Small intestine (tissue), 7 donors: ENCODE measurements at regions not wholly inside any gene's neighbourhood (a gene's known extent, or its start where the extent isn't known, plus 50 kb on each side); places are given as distances from the start of the nearest gene placed in this dataset.
A peak's percentile ranks its signal among the peaks of the same experiment; 100 is the strongest.

Experiments
- DNase-seq, 2 donors: peaks; one replicate each; pipeline versions ENCODE4 v3.0.0 to v3.0.0-alpha.2; 2013
- FAIRE-seq: peaks from 2 replicates; lab custom pipeline; 2012; peaks lifted over from hg19 to GRCh38; lab: Jason Lieb, UNC
- H3K27ac ChIP-seq, 3 donors: one replicate each; pipeline ENCODE4 v1.5.1; 2013; ENCODE audit warnings: low read length in 2 of 3, mild to moderate bottlenecking in 2 of 3, control low read depth in 1 of 3, inconsistent platforms in 1 of 3, low read depth in 1 of 3, moderate library complexity in 1 of 3
- H3K27me3 ChIP-seq, 3 donors: one replicate each; pipeline ENCODE4 v1.6.1; 2013; ENCODE audit warnings: low read length in 3 of 3, inconsistent platforms in 1 of 3; ENCODE audit not compliant: control insufficient read depth in 3 of 3, insufficient read depth in 3 of 3
- H3K36me3 ChIP-seq, 3 donors: one replicate each; pipeline ENCODE4 v1.6.1; 2013; ENCODE audit warnings: low read length in 3 of 3, inconsistent platforms in 1 of 3, low read depth in 1 of 3, mild to moderate bottlenecking in 1 of 3, moderate library complexity in 1 of 3; ENCODE audit not compliant: control insufficient read depth in 3 of 3, insufficient read depth in 2 of 3
- H3K4me1 ChIP-seq, 3 donors: one replicate each; pipeline ENCODE4 v1.6.1; 2013; ENCODE audit warnings: low read length in 2 of 3, inconsistent platforms in 1 of 3, low read depth in 1 of 3, mild to moderate bottlenecking in 1 of 3, moderate library complexity in 1 of 3; ENCODE audit not compliant: control insufficient read depth in 3 of 3, insufficient read depth in 2 of 3
- H3K4me3 ChIP-seq, 3 donors: one replicate each; pipeline ENCODE4 v1.5.1; 2013; ENCODE audit warnings: low read length in 3 of 3, control low read depth in 1 of 3, inconsistent platforms in 1 of 3, low read depth in 1 of 3, mild to moderate bottlenecking in 1 of 3, moderate library complexity in 1 of 3
- H3K9me3 ChIP-seq, 2 donors: one replicate each; pipeline ENCODE4 v1.6.1; 2013; ENCODE audit warnings: low read depth in 1 of 2, low read length in 1 of 2; ENCODE audit not compliant: control insufficient read depth in 2 of 2, insufficient read depth in 1 of 2
- WGBS, 3 donors: extraction: QIAGEN DNeasy Blood & Tissue Kit; methylation state at CpG; one replicate each; pipeline ENCODE4 v1.1.7; 2013; 5-methylcytosine and 5-hydroxymethylcytosine counted together
- donor health status: healthy with polysubstance abuse.
- donor health status: control.
- donor health status: control.
- donor health status: Bipolar disorder and iron deficiency.
- donor health status: healthy.

- WGBS, 3 donors = 73 to 83% (median 78%) methylated on average over 4 of the region's 4 CpGs
- no peak for FAIRE-seq
These were observed 81.0 kb upstream of the FZD8 start for GRCh38 chr10:35723059-35723458.

GRCh38 chr10:35722636-35723035 lies 80.5 kb upstream of the FZD8 start:
- Histone ChIP-seq H3K36me3 (no peaks in the 10 kb centered on the region), H3K27ac (no peak overlapping the region), H3K4me3 (no peak overlapping the region), H3K4me1 (no peaks in the 10 kb centered on the region), H3K9me3 (no peaks in the 10 kb centered on the region), H3K27me3 (no peaks in the 10 kb centered on the region)
- no peak for FAIRE-seq
- DNase-seq = peak in 1 of 2 donors; percentile 44
- WGBS, 3 donors = 22 to 60% (median 33%) methylated on average over 4 of the region's 4 CpGs

More at GRCh38 chr10:35723059-35723458, 81.0 kb upstream of the FZD8 start:
- no peak overlapping the region for H3K27ac ChIP-seq
- DNase-seq = no peak
- no peaks in the 10 kb centered on the region for H3K9me3 ChIP-seq
- no peaks in the 10 kb centered on the region for H3K27me3 ChIP-seq
- no peaks in the 10 kb centered on the region for H3K36me3 ChIP-seq
- no peaks in the 10 kb centered on the region for H3K4me1 ChIP-seq
- no peak overlapping the region for H3K4me3 ChIP-seq

- FAIRE-seq (no peak), DNase-seq (no peak)
- WGBS, 3 donors = 78 to 86% (median 79%) methylated on average over 5 of the region's 5 CpGs
These were observed 80.1 kb upstream of the FZD8 start for GRCh38 chr10:35722226-35722625.

DNA sequence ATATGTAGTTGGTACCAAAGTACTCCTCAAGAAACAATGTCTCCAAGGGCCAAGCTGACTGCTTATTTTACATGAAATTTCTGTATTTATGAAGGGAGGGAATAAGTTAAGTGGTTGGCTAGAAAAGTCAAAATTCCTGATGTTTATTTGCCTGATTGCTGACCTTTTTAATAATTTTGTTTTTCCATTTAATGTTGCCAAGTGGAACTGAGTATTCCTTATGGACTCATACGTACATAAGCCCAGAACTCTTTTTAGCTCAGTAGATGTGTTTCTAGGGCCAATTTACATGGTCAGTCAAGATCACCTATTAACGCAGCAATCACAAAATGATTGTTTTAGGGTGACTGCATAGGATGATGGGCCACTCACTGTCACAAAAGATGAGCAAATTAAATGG lies 78.3 kb upstream of the FZD8 start:
- H3K27me3 ChIP-seq = no peaks in the 10 kb centered on the region
- WGBS, 3 donors = 78 to 90% (median 84%) methylated on average over 2 of the region's 2 CpGs
- H3K27ac ChIP-seq = no peak overlapping the region
- DNase-seq (no peak), FAIRE-seq (no peak)
- H3K4me1 ChIP-seq = no peaks in the 10 kb centered on the region
- no peaks in the 10 kb centered on the region for H3K9me3 ChIP-seq
- no peaks in the 10 kb centered on the region for H3K36me3 ChIP-seq
- no peak overlapping the region for H3K4me3 ChIP-seq

More at GRCh38 chr10:35722226-35722625, 80.1 kb upstream of the FZD8 start:
- no peak overlapping the region for H3K27ac ChIP-seq
- H3K36me3 ChIP-seq = no peaks in the 10 kb centered on the region
- H3K4me3 ChIP-seq = no peak overlapping the region
- H3K27me3 ChIP-seq = no peaks in the 10 kb centered on the region
- H3K4me1 ChIP-seq = no peaks in the 10 kb centered on the region
- H3K9me3 ChIP-seq = no peaks in the 10 kb centered on the region

DNA sequence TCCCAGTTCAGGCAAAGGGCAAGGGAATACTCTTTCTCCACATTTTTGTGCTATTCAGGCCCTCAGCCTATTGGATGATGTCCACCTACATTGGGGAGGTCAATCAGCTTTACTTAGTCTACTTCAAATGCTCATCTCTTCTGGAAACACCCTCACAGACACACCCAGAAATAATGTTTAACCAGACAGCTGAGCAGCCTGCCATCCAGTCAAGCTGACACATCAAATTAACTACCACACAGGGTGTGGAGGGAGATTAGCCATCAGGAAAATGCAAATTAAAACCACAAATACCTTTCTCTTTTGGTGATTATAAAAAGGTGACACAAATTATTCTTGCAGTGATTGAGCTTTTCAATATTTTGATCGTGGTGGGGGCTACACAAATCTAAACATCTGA lies 74.7 kb upstream of the FZD8 start:
- no peaks in the 10 kb centered on the region for H3K4me1 ChIP-seq
- H3K36me3 ChIP-seq = no peaks in the 10 kb centered on the region
- H3K9me3 ChIP-seq = no peaks in the 10 kb centered on the region
- no peak for FAIRE-seq
- WGBS, 3 donors = 41 to 85% (median 52%) methylated on average over 1 of the region's 1 CpG
- H3K27ac ChIP-seq = no peak overlapping the region
- no peaks in the 10 kb centered on the region for H3K27me3 ChIP-seq
- no peak overlapping the region for H3K4me3 ChIP-seq
- DNase-seq = no peak

GRCh38 chr10:35712486-35712885 lies 70.4 kb upstream of the FZD8 start:
- DNase-seq (no peak), FAIRE-seq (no peak)

GRCh38 chr10:35711615-35712411 lies 69.7 kb upstream of the FZD8 start:
- DNase-seq (no peak), FAIRE-seq (no peak)
- no peaks in the 10 kb centered on the region for H3K9me3 ChIP-seq
- H3K27ac ChIP-seq = no peak overlapping the region
- H3K36me3 ChIP-seq = no peaks in the 10 kb centered on the region
- H3K4me1 ChIP-seq = no peaks in the 10 kb centered on the region
- WGBS, 3 donors = 71 to 81% (median 72%) methylated on average over 15 of the region's 15 CpGs
- H3K27me3 ChIP-seq = no peaks in the 10 kb centered on the region
- no peak overlapping the region for H3K4me3 ChIP-seq

More at GRCh38 chr10:35712486-35712885, 70.4 kb upstream of the FZD8 start:
- Histone ChIP-seq H3K27me3 (no peaks in the 10 kb centered on the region), H3K36me3 (no peaks in the 10 kb centered on the region), H3K4me3 (no peak overlapping the region), H3K9me3 (no peaks in the 10 kb centered on the region), H3K27ac (no peak overlapping the region), H3K4me1 (no peaks in the 10 kb centered on the region)
- WGBS, 3 donors = 32 to 56% (median 51%) methylated on average over 3 of the region's 3 CpGs

DNA sequence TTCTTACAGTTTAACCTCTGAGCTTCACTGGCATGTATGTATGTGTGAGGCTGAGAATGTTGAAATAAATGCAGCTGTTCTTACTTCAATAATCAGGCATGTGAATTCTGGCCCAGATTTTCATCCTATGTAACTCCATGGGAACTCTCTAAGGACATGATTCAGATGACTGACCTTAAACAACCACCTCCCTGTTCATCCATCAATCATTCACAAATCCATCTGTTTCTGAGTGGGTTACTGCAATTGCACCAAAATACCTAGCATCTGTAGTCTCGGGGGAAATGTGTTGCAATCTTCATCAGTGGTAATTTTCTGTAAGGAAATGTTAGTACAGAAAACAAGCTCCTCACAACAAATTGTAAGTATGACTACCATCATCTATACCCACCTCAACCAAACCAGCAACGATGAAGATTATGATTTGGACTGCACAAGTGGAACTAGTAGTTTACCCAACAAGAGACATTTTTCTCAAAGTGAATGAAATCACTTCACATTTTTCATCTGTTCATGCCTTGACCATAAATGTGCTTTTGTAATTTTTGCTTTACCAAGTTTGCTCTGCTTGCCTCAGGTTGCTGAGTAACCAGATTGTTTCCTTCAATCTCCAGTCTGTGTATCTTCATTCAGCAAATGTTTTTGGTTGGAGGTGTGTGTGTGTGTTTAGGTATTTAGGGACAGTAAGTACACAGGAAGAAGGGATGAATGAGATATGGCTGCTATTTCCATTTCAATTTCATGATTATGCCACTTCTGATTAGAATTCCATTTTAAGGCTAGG lies 65.7 kb upstream of the FZD8 start:
- DNase-seq (no peak), FAIRE-seq (no peak)
- Histone ChIP-seq H3K27ac (no peak overlapping the region), H3K27me3 (no peaks in the 10 kb centered on the region), H3K4me3 (no peak overlapping the region), H3K4me1 (no peaks in the 10 kb centered on the region), H3K36me3 (no peaks in the 10 kb centered on the region), H3K9me3 (no peaks in the 10 kb centered on the region)
- WGBS, 3 donors = 76 to 86% (median 77%) methylated on average over 2 of the region's 2 CpGs
